ENCODE measurements at regions not wholly inside any gene's neighbourhood (a gene's known extent, or its start where the extent isn't known, plus 50 kb on each side); places are given as distances from the start of the nearest gene placed in this dataset.
"Not testable (repeated sequence)": the region's sequence is repeated elsewhere in the genome, so short reads cannot be mapped to it uniquely, and the experiment has no call there.

- DNase-seq; intact Hi-C loops (cut with DNase I): not testable (repeated sequence)
Measured at GRCh38 chr15:44903281-44903680, 53.2 kb upstream of the TERB2 start.

DNA sequence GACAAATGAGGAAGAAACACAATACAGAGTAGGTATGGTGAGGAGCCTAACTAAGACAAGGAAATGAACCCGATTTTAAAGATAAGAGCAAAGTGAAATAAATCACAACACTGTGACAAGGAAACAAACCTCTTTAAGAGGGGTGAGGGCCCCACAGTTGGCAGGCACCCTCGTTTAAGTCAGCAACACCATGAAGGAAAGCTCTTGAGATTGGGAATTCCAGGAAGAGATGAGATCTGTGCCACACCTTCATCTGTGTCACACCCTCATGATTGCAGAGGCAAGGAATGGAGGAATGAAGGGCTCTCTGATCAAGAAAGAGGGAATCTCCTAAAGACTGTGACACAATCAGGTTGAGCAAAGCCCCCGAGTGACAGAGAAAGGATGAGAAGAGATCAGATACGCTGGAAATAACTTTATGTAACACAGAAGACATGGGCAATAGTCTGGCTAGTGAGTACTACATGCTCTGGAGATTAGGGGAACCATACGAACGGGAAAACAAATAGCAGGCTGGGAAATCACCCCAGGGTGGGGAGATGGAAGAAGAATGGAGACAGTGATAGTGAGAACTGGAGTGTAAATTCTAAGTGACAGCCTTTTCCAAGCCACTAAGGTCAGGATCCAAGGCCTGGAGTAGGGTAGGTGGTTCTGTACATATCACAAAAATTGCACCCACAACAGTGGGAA lies 51.7 kb upstream of the TERB2 start:
- DNase-seq; intact Hi-C loops (cut with DNase I): not testable (repeated sequence)

Measured in posterior cingulate gyrus (tissue), 11 donors.